ENCODE measurements at regions not wholly inside any gene's neighbourhood (a gene's known extent, or its start where the extent isn't known, plus 50 kb on each side); places are given as distances from the start of the nearest gene placed in this dataset.

- Histone ChIP-seq H2AFZ (ENCODE audit: low read length) (no peak overlapping the region), H3K9ac (ENCODE audit: low read depth, low read length, poor library complexity, severe bottlenecking) (no peak overlapping the region), H3K9me3 (ENCODE audit: insufficient read depth, low read depth, low read length) (no peaks in the 10 kb centered on the region; the same call in 1 of the 2 replicates), H3K36me3 (ENCODE audit: insufficient read depth, low read length) (no peaks in the 10 kb centered on the region), H3K27me3 (ENCODE audit: insufficient read depth, low read length, poor library complexity, severe bottlenecking) (peaks cover 10% of the 10 kb centered on the region), H3K4me1 (ENCODE audit: insufficient read depth, low read length, poor library complexity, severe bottlenecking) (no peaks in the 10 kb centered on the region), H3F3A (ENCODE audit: low read depth) (no peaks in the 10 kb centered on the region), H3K9me2 (replicated peaks; ENCODE audit: low read depth, low read length) (no peaks in the 10 kb centered on the region), H3K4me2 (ENCODE audit: low read depth, low read length, poor library complexity, severe bottlenecking) (no peak overlapping the region), H3K79me2 (ENCODE audit: insufficient read depth, low read length) (no peaks in the 10 kb centered on the region), H4K20me1 (ENCODE audit: insufficient read depth, low read length, poor library complexity, severe bottlenecking) (no peaks in the 10 kb centered on the region), H3K4me3 (ENCODE audit: low read length, poor library complexity, severe bottlenecking) (no peak overlapping the region)
- TF ChIP-seq EZH2phosphoT487 (IDR thresholded peaks at IDR 0.05; ENCODE audit: borderline replicate concordance) (no peak), CTCF (conservative IDR thresholded peaks at IDR 0.05; ENCODE audit: low read length) (no peak)
Observed at GRCh38 chr12:30866256-30866655, 60.3 kb upstream of the TSPAN11 start.

- TF ChIP-seq CTCF (conservative IDR thresholded peaks at IDR 0.05; ENCODE audit: low read length), result no peak
- no peak for TF ChIP-seq EZH2phosphoT487 (IDR thresholded peaks at IDR 0.05; ENCODE audit: borderline replicate concordance)
- H2AFZ ChIP-seq (ENCODE audit: low read length), result no peak overlapping the region
- no peaks in the 10 kb centered on the region for H3F3A ChIP-seq (ENCODE audit: low read depth)
- no peaks in the 10 kb centered on the region for H4K20me1 ChIP-seq (ENCODE audit: insufficient read depth, low read length, poor library complexity, severe bottlenecking)
- H3K4me3 ChIP-seq (ENCODE audit: low read length, poor library complexity, severe bottlenecking), result no peak overlapping the region
- no peaks in the 10 kb centered on the region for H3K36me3 ChIP-seq (ENCODE audit: insufficient read depth, low read length)
- no peaks in the 10 kb centered on the region for H3K79me2 ChIP-seq (ENCODE audit: insufficient read depth, low read length)
- H3K9me2 ChIP-seq (replicated peaks; ENCODE audit: low read depth, low read length), result no peaks in the 10 kb centered on the region
- H3K4me2 ChIP-seq (ENCODE audit: low read depth, low read length, poor library complexity, severe bottlenecking), result no peak overlapping the region
- H3K4me1 ChIP-seq (ENCODE audit: insufficient read depth, low read length, poor library complexity, severe bottlenecking), result no peaks in the 10 kb centered on the region
- peaks cover 10% of the 10 kb centered on the region for H3K27me3 ChIP-seq (ENCODE audit: insufficient read depth, low read length, poor library complexity, severe bottlenecking)
- H3K9ac ChIP-seq (ENCODE audit: low read depth, low read length, poor library complexity, severe bottlenecking), result no peak overlapping the region
- no peaks in the 10 kb centered on the region; the same call in 1 of the 2 replicates for H3K9me3 ChIP-seq (ENCODE audit: insufficient read depth, low read depth, low read length)
Observed at GRCh38 chr12:30863839-30864238, 62.7 kb upstream of the TSPAN11 start.

GRCh38 chr12:30862486-30862885 is 64.1 kb upstream of the TSPAN11 start:
- Histone ChIP-seq H2AFZ (ENCODE audit: low read length) (no peak overlapping the region), H3K9me2 (replicated peaks; ENCODE audit: low read depth, low read length) (no peaks in the 10 kb centered on the region), H3K36me3 (ENCODE audit: insufficient read depth, low read length) (no peaks in the 10 kb centered on the region), H3K27me3 (ENCODE audit: insufficient read depth, low read length, poor library complexity, severe bottlenecking) (no peaks in the 10 kb centered on the region), H3K4me2 (ENCODE audit: low read depth, low read length, poor library complexity, severe bottlenecking) (no peak overlapping the region), H3K4me3 (ENCODE audit: low read length, poor library complexity, severe bottlenecking) (no peak overlapping the region), H3F3A (ENCODE audit: low read depth) (no peaks in the 10 kb centered on the region), H3K4me1 (ENCODE audit: insufficient read depth, low read length, poor library complexity, severe bottlenecking) (no peaks in the 10 kb centered on the region), H3K9ac (ENCODE audit: low read depth, low read length, poor library complexity, severe bottlenecking) (no peak overlapping the region), H3K79me2 (ENCODE audit: insufficient read depth, low read length) (no peaks in the 10 kb centered on the region), H3K9me3 (ENCODE audit: insufficient read depth, low read depth, low read length) (no peaks in the 10 kb centered on the region; the same call in 1 of the 2 replicates), H4K20me1 (ENCODE audit: insufficient read depth, low read length, poor library complexity, severe bottlenecking) (no peaks in the 10 kb centered on the region)
- TF ChIP-seq CTCF (conservative IDR thresholded peaks at IDR 0.05; ENCODE audit: low read length) (no peak), EZH2phosphoT487 (IDR thresholded peaks at IDR 0.05; ENCODE audit: borderline replicate concordance) (no peak)
